Stimulated activated CD4-positive, alpha-beta T cell treated with anti-CD3 and anti-CD28 coated beads, TNF-alpha, amount 100 ng/mL, for 48 hours (primary cell): ENCODE measurements at regions not wholly inside any gene's neighbourhood (a gene's known extent, or its start where the extent isn't known, plus 50 kb on each side); places are given as distances from the start of the nearest gene placed in this dataset.
"Not testable (repeated sequence)": the region's sequence is repeated elsewhere in the genome, so short reads cannot be mapped to it uniquely, and the experiment has no call there.

Source experiments
- DNase-seq, 3 donors: peaks; one replicate each; pipeline ENCODE4 v3.0.0-alpha.2; 2020; ENCODE audit warnings: low read depth in 3 of 3

DNA sequence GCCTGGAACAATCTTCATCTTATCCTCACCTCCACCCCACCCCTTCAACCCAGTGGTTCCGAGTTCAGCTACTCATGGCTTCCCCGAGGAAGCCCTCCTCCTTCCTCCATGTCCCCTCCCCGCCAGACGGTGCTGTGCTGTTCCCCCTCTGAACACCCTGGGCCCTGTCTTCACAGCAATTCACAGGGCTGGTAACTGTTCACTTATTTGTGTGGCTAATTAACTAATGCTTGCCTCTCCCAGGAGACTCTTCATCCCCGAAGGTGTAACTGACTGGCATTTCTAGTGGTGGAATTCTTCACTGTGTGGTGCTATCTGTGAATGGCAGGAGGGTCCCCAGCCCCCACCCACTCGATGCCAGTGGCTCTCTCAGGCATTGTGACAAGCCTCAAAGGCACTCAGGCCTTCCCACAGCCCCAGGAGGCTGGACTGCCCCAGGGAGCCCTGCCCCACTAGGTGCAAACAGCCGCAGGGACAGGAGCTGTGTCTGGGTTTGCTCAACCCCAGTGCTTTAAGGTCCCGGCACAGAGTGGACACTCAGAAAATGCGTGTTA, 133.7 kb upstream of the ID2 start:
- DNase-seq: no peak

DNA sequence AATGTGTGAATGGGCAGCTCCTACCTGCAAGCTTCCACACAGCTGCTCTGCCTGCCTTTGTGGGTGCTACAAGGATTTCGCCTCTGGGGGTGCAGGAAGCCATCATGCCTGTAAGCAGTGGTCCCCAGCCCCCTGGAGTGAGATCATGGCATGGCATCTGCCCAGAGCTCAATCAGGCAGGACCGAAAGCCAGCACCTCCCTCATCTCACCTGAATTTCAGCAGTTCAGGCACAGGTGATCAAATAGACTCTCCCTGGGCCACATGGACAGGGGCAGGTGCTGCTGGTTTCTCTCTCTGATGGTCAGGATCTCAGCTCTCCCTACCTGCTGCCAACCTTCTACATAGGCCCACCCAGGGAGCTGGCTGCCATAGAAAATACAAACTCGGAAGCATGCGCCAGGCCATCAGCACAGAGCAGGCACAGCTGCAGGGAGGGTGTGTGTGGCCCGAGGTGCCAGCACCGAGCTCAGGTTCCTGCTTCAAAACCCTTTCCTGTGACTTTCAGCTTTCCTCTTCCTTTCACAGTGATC, 133.2 kb upstream of the ID2 start:
- no peak for DNase-seq

DNA sequence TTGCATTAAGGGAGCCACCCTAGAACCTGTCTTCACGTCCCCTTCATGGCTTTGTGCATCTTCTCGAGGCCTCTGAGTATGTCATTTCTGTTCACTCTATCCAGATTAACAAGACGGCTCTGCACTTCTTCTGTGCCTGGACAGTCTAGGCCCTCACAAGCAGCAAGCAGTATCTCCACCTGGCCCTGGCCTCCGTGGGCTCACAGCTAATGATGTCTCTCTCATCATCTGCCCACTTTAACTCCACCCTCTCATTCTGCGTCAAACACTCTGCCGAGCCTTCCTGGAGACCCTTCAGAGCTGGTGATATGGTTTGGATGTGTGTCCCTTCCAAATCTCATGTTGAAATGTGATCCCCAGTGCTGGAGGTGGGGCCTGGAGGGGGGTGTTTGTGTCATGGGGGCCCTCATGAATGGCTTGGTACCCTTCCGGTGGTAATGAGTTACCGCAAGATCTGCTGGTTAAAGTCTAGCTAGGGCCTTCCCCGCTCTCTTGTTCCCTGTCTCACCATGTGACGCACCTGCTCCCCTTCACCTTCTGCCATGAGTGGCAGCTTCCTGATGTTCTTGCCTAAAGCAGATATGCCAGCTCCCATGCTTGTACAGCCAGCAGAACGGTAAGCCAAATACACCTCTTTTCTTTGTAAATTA, 132.5 kb upstream of the ID2 start:
- DNase-seq: no peak

DNA sequence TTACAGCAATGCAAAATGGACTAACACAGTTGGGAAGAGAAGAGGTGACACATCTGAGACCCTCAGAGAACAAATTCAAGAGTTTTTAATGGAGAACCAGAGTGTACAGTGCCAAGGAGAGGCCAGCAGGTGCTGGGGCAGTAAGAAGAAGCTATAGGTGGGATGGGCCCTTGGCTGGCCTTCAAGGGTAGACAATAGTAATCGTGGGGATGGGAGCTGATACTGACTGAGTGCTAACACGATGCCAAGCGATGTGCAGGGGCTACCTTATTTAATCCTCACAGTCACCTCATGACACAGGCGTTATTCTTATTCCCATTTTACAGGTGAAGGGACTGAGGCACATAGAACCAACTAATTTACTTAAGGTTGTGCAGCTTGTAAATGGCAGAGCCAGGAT, 131.9 kb upstream of the ID2 start:
- no peak for DNase-seq

DNA sequence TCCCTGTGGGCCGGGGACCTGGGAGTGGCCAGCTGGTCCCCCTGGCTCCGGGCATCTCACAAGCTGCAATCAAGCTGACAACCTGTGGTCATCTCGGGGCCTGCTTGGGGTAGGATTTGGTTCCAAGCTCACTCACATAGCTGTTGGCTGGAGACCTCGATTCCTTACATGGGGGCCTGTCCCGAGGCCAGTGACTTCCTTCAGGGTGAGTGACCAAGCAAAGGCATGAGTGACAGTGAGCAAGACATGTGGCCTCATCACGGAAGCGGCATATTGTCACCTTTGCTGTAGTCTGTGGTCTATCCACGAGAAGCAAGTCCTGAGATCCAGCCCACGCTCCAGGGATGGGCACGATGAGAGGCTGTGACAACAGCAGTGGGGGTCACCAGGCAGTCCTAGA, 131.4 kb upstream of the ID2 start:
- DNase-seq: no peak

DNA sequence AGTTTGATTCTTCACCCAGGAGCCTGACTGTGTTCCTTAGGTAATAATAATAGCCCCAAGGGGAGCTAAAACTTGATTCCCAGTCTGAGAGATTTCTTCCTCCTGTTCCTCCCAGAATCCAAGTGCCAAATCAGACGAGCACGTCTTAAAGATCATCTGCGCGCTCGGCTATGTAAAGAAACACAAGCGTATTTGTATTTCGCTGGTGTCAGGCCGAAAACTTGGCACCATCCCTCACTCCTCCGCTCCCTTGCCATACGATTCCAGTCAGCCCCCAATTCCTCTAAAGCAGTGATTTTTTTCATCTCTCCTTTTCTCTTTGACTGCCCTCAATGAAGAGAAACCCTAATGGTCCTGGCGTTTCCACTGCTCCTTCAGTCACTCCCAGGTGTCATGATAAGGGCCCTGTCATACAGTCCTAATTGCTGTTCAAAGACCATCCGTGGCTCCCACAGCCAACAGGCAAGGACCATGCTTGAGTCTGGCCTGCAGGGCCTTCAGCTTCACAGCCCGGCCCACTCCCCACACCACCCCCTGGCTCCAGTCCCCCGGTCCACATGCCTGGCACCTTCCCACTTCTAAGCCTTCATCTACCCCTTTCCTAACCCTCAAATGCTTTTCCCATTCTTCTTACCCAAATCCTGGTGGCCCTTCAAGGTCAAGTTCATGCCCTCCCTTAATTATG, 130.8 kb upstream of the ID2 start:
- no peak for DNase-seq

DNA sequence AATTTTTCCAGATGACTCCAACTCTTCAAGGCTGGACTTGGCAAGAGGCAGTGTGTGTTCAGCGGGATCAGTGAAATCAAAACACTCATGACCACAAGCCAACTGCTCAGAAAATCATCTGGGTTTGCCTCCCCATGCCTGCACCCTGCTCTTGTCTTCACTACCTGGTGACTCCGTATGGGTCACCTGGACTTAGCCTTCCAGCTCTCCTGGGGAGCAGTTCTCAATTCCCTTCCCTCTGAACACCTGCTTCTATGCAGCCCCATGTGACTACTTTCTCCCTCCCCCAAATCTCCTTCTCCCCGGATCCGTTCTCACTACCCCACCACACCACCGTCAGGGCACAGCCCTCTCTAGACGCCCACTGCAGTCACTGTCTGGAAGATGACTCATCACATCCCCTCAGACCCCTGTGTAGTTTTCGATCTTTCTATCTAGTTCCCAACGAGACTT, 130.2 kb upstream of the ID2 start:
- DNase-seq: no peak

DNA sequence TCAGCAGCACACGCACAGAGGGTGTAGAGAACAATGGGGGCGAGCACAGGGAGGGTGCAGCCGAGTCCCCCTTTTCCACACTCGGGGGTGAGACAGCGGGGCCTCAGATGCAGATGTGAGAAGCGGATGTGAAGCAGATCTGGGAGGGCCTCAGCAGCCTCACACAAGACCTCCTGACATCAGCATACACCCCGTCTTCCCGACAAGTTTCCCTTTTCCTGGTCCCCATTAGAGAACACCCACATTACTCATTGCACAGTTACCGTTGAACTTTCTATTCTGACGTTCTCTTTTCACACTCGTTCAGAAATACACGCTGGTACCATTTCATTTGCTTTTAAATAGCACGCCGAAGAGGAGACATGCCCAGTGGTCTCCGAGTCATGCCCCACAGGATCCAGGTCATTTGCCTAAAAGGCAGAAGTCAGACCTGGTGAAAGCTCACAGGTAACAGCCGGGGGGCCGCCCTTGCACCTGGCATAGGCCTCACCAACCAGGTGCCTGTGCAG, 129.5 kb upstream of the ID2 start:
- no peak for DNase-seq

DNA sequence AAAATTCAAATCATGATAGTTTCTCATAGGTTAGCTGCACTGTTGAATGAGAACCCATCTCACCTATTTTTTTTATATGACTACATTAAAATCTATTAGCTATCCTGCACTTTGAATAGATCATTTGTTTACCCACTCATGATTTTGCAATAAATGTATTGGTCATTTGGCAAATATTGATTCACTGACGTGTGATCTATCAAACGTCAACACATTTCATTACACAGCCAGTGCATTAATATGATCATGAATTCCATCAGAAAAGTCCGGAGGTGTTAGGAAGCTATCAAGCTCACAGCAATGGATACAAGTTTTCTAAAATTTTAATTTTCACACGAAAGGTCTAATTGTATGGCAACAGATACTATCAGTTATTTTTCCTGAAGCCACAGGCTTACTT, 128.2 kb upstream of the ID2 start:
- no peak for DNase-seq

DNA sequence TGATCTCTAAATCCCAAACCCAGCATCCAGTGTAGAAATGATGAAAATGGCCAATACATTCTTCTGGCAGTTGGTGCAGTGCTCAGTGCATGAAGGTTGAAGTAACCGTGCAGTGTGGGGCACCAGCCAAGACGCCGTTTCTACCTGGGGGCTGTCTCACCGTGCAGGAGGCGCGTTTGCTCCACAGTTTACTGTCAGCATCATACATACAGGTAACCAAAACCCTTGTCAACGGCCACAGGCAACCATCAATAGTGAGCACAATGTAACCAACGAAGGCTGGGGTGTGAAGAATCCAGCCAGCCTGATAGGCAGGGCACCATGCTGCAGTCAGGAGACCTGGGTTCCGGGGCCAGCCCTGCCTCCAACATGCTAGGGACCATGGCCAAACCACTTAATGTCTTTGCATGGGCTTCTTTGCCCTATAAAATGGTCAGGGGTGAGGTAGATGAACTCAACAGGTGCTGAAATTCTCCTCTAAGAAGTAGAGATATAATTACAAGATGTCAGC, 127.5 kb upstream of the ID2 start:
- no peak for DNase-seq

DNA sequence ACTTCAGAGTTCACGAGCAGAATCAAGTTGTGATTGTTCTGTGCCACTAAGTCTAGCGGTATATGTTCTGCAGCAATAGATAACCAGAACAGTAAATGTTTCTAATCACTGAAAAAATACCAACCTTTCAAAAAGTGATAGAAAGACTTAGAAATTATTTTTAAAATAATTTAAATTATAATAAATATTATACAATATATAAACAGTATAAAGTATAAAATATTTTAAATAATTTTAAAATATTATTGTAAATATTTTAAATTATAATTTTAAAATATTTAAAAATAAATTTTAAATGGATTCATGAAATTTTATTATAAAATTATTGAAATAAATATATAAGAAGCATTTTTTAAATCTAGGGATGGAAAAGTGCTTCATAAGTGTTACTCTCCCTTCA, 126.3 kb upstream of the ID2 start:
- DNase-seq: no peak

DNA sequence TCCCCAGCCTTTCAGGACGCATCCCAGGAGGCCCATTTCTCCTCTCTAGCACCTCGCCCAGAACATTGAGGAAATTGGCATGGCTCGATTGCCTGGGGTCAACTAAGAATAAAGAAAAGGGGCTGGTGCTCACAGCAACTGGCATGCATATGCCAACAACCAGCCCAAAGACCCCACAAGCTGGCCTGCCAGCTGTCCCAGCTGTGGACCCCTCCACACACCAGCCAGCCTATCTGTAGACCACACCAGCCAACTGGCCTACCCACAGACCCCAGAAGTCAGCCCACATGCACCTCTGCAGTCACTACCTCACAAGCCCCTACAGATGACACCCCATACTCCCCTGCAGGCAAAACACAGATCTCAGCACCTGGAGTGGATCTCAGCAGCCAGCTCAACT, 123.8 kb upstream of the ID2 start:
- DNase-seq: no peak

DNA sequence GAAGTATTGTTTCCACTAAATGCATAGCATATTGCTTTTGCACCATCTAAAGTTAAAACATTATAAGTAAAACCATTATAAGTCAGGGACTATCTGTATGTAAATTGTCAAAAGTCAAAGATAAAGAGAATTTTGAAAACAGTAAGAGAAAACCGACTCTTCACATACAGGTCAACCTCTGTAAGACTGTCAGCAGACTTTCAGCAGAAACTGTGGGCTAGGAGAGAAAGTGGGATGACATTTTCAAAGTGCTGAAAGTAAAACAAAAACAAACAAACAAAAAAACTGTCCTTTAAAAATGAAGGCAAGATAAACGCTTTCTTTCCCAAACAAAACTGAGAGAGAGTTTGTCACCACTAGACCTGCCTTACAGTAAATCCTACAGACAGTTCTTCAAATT, 122.9 kb upstream of the ID2 start:
- DNase-seq: no peak

DNA sequence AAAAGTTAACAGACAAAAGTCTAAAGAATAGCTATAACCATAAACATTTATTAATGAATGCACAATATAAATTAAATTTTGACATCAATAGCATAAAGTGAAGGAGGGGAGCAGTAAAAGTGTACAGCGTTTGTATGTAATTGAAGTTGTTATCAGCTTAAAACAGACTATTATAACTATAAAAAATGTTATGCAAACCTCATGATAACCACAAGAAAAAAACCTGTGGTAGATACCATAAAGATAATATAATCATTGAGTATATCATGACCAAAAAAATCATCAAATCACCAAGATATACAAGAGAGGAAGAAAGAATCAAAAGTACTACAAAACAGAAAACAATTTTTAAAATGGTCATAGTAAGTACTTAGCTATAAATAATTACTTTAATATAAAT, 122.1 kb upstream of the ID2 start:
- DNase-seq: no peak

DNA sequence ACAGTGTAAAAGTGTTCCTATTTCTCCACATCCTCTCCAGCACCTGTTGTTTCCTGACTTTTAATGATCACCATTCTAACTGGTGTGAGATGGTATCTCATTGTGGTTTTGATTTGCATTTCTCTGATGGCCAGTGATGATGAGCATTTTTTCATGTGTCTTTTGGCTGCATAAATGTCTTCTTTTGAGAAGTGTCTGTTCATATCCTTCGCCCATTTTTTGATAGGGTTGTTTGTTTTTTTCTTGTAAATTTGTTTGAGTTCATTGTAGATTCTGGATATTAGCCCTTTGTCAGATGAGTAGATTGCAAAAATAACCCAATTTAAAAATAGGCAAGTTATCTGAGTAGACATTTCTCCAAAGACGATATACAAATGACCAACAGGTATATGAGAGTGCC, 120.2 kb upstream of the ID2 start:
- DNase-seq: not testable (repeated sequence)

DNA sequence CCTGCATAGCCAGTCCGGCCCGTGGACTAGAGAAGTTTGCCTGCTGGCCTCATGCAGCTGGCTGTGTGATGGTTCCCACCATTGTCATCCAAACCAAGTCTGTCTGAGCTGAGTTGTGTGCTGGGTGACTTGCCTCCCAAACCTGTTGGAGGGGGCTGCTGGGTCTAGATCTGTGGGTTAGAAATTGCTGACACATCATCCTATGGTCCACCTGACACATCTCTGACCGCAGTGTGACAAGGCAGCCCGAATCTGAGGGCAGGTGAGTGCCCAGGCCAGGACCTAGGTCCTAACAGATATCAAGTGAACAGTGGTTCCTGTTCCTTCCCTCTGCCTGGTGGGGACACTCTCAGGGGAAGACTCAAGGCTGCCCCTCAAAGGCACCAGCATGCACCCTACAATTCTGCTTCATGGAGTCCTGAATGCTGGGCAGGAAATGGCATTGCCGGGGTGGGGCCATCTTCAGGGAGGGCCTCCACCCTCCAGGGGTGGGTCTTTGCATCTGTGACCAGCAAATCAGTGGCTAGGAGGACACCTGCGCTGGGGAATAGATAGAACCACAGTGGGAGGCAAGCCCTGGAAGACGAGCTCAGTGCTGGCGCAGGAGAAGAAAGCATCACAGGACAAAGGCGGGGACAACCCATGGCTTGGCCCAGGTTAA, 117.9 kb upstream of the ID2 start:
- DNase-seq: no peak

DNA sequence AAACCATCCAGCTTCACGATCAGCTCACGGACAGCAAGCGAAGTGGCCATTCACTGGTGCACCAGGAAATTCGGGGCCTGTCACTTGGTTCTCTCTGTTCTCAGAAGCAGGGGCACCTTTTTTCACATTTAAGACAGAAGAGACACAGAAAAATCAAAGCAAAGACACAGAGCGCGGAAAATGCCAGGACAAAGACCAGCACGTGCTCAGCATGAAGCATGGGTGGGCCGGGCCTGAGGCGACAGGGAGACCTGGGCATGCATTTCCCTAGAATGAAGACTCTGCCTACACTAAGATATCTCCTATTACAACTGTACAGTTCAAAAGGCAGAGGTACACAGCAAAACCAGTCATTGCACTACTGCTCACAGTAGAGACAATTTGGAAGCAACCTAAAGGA, 117.4 kb upstream of the ID2 start:
- DNase-seq: no peak

DNA sequence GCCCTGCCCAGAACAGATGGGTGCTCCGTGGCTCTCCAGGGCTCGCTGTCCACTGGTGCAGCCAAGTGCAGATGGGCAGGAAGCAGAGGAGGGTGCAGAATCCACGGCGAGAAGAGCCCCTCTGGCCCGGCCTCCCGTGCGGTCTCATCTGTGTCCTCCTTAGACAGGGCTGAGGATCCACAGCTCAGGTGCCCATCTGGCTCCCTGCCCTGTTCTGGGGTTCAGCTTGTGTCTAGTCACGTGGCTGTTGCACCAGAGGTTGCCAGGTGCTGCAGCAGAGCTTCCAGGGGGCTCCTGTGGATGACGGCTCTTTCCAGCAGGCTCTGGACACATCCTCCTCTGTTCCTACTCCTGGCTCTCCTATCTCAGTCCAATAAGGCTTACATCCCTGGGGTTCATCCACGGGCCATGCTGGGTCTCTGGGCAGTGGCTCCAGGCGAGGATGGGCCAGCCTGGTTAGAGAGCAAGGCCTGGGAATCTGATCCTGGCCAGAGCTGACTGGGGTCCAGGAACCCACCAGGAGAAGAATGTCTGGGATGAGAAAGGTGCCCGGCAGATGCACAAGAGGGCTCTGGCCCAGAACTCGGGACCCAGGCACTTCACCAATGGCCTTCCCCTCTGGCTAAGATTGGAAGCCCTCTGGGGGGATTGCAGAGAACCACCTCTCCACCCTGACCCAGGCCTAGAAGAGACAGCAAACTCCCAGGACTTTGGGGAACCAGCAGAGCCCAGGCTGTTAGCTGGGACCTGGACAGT, 116.3 kb upstream of the ID2 start:
- DNase-seq: no peak

DNA sequence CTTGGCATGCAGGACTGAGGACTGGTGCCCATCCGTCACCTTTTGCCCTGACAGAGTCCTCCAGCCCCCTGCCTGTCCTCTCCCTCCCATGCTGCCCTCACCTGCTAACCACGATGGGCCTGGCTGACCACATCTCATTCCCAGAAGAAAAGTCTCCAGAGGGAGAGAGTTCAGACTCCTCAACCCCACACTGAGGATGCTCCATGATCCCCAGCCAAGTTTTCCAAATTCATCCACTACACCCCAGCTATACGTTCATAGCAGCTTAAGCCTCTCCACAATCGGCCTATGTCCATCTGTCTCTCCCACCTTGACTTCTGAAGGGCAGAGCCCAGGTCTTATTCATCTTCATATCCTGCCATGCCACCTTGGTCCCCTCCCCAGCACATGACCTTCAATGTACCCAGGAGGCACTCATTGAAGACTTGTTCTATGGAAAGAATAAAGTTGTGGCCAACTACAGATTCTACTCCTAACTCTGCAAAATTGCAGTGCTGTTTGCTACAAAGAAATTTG, 115.6 kb upstream of the ID2 start:
- no peak for DNase-seq

DNA sequence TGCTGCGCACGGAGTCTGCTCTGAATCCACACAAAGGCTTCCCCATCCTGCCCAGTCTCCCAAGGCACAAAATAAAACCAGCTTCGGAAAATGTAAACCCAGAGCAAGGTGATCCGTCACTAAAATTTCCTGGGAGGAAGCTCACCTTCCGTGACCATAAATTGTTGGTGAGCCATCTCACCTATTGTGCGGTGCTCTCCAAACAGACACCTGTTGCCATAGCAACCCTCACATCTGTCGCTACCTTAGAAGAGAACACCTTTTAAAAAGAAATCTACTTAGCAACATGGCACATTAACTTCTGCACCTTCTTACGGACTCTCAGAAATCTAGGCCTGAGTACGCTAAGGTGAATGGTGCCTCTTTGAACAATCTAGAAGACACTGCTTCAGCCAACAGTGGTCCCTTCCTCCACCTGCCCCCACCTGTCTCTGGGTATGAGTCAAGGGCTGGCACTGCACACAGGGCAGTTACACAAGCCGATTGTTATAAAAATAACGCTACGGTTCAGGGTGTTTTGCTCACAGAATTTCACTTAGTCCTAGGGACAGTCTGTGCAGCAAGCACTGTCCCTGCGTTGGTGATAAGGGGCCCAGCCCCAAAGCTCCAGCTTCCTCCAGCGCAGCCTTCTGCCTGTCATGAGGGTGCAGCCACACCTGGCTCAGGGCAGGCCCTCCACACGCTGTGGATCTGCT, 114.9 kb upstream of the ID2 start:
- no peak for DNase-seq
